Stimulated activated CD8-positive, alpha-beta memory T cell treated with anti-CD3 and anti-CD28 coated beads, Interleukin-2, amount 100 ng/mL, for 48 hours (primary cell): ENCODE measurements at regions not wholly inside any gene's neighbourhood (a gene's known extent, or its start where the extent isn't known, plus 50 kb on each side); places are given as distances from the start of the nearest gene placed in this dataset.
"Not testable (repeated sequence)": the region's sequence is repeated elsewhere in the genome, so short reads cannot be mapped to it uniquely, and the experiment has no call there.

Source experiments
- DNase-seq, 2 donors: peaks; one replicate each; pipeline ENCODE4 v3.0.0-alpha.2; 2020; ENCODE audit warnings: low read depth in 2 of 2

- DNase-seq = no peak
Measured at GRCh38 chr13:81565849-81566248, 1224.9 kb upstream of the SPRY2 start.

- no peak for DNase-seq
Measured at GRCh38 chr13:81563091-81563490, 1222.2 kb upstream of the SPRY2 start.

DNA sequence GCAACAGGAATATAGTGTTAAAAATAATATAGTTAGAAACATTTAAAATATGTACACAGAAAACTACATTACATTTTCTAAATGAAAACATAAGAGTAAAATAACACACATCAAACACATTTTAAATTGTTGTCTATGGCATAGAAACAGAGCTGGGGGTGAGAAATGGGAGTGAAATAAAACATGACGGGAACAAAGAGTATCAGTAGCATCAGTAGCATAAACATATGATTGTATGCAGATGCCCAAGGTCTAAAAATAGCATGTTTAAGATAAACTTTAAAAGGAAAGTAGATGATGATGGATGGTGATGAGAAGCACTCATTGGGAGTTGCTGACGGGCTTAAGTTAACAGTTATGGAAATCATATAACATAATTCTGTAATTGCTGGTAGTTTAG, 1221.7 kb upstream of the SPRY2 start:
- no peak for DNase-seq

DNA sequence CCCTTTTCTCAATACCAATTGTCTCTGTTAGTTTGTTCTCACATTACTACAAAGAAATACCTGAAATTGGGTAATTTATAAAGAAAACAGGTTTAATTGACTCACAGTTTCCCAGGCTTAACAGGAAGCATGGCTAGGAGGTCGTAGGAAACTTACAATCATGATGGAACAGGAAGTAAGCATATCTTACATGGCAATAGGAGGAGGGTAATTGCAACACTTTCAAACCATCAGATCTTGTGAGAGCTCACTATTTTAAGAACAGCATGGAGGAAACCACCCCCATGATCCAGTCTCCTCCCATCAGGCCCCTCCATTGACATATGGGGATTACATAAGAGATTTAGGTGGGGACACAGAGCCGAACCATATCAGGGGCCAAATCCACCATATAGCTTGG, 1210.1 kb upstream of the SPRY2 start:
- DNase-seq = no peak

DNA sequence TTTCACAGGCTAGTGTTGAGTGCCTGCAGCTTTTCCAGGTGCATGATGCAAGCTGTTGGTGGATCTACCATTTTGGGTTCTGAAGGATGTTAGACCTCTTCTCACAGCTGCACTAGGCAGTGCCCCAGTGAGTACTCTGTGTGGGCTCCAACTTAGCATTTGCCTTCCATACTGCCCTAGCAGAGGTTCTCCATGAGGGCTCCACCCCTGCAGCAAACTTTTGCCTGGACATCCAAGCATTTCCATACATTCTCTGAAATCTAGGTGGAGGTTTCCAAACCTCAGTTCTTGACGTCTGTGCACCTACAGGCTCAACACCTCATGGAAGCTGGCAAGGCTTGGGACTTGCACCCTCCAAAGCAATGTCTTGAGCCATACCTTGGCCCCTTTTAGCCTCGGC, 1205.4 kb upstream of the SPRY2 start:
- DNase-seq = not testable (repeated sequence)

GRCh38 chr13:81540777-81541176, 1199.9 kb upstream of the SPRY2 start:
- no peak for DNase-seq

DNA sequence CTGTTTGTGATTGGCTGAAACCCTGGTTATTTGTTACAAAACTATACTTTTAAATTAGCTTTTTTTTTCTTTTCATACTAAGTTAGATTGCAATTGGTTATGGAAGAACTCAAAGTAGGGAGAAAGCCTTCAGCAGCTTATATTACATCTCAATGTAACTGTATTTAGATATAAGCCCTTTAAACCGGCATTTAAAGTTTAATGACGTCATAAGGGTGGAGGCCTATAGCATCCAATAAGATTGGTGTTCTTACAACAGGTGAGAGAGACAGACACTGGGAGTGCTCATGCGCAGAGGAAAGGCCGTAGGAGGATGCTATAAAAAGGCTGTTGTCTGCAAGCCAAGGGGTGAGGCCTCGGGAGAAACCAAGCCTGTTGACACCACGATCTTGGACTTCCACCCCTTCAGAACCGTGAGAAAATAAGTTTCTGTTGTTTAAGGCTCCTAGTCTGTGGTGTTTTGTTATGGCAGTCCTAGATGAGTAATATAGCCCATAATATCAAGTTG, 1198.8 kb upstream of the SPRY2 start:
- no peak for DNase-seq

- DNase-seq = no peak
Measured at GRCh38 chr13:81498969-81499368, 1158.0 kb upstream of the SPRY2 start.

DNA sequence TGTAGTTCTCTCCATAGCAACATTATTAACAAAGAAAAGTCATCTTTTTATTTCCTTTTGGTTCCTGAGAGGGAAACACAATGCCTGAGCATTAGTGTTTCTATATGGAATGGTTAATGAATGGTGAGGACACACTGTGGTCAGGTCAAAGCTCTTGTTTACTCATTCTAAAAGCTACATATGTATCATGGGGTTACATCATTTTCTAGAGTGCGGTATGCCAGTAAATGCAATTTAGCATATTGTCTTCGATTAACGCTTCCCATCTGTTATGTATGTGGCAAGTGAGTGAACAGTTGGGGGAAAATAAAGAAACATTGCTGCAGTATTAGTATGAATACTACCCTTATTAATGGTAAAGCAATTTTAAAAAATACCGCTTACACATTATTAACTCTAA, 1152.2 kb upstream of the SPRY2 start:
- no peak for DNase-seq

- no peak for DNase-seq
Measured at GRCh38 chr13:81492449-81492848, 1151.5 kb upstream of the SPRY2 start.

DNA sequence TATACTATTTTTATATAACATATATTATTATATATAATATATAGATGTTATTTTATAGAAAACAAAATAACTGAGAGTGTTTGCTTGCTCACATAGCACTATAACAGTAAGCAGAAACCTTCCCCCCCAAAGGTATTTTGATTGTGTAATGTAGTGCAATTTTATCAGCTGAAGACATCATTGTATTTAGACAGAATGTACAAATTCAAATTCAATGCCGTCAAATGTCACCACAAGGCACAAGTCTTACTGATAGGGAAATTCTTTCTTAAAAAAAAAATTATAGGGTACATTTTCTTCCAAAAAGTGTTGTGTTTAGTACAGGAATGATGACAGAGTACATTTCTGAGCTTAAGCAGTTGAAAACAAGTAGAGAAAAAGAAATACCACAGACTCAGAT, 1147.1 kb upstream of the SPRY2 start:
- DNase-seq = no peak

GRCh38 chr13:81487151-81487550, 1146.2 kb upstream of the SPRY2 start:
- no peak for DNase-seq

GRCh38 chr13:81480634-81481033, 1139.7 kb upstream of the SPRY2 start:
- no peak for DNase-seq

GRCh38 chr13:81473366-81473899, 1132.5 kb upstream of the SPRY2 start:
- no peak for DNase-seq

DNA sequence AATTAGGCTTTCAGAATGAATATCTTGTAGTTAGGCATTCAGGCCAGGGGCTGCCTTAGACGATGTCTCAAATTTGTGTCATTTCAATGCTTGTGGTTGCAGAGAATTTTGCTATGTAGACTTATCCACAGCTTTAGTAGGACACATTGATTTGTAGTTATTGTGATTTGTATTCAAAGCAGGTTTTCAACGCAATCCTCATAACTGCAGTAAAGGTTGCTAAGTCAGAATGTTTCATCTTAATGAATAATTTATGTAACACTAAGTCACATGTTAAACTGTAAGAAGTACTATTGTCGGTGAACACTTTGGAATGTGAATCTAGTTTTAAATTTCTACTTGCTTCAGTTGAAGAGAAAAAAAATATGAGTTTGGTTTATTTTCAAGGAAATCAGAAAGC, 1117.2 kb upstream of the SPRY2 start:
- no peak for DNase-seq

- DNase-seq = no peak
Measured at GRCh38 chr13:81446441-81446840, 1105.5 kb upstream of the SPRY2 start.

- no peak for DNase-seq
Measured at GRCh38 chr13:81442904-81443303, 1102.0 kb upstream of the SPRY2 start.

DNA sequence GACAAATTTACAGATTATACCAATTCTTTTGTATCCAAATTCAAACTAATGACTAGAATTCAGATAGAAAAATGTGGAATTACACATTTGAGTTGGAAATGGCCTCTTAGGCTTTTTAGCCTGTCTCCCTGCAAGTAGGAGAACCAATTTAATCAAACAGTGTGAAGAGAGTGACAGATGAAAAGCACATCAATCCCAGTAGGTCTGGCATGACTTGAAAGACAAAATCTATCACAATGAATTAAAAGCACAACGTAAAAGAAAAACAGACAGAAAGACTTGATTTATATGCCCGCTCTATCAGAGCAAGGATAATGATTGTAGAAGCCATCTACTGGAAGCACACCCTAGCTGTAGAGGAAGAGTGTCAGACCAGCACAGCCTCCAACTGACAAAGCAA, 1084.4 kb upstream of the SPRY2 start:
- DNase-seq = no peak

DNA sequence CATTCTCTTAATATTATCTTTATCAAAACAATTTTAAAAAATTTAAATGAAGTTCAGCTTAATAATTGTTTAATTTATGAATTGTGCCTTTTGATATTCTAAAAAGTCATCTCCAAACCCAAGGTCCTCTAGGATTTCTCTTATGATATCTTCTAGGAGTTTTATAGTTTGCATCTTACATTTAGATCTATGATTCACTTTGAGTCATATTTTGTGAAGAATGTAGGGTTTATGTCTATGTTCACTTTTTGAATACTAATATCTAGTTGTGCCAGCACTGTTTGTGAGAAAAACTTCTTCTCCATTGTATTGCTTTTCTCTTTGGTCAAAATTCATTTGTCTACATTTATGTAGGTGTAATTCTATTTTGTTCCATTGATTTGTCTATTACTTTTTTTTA, 1068.4 kb upstream of the SPRY2 start:
- no peak for DNase-seq

DNA sequence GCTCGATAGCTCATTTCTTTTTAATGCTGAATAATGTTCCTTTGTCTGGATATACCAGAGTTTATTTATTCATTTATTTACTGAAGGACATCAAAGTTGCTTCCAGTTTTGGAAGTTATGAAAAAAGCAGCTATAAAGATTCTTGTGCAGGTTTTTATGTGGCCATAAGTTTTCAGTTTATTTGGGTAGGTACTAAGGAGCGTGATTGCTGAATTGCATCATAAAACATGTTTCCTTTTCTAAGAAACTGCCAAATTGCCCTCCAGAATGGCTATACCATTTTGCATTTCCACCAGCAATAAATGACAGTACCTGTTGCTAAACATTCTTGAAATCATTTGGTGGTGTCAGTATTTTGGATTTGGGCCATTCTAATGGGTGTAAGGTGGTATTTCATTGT, 1067.7 kb upstream of the SPRY2 start:
- DNase-seq = no peak

DNA sequence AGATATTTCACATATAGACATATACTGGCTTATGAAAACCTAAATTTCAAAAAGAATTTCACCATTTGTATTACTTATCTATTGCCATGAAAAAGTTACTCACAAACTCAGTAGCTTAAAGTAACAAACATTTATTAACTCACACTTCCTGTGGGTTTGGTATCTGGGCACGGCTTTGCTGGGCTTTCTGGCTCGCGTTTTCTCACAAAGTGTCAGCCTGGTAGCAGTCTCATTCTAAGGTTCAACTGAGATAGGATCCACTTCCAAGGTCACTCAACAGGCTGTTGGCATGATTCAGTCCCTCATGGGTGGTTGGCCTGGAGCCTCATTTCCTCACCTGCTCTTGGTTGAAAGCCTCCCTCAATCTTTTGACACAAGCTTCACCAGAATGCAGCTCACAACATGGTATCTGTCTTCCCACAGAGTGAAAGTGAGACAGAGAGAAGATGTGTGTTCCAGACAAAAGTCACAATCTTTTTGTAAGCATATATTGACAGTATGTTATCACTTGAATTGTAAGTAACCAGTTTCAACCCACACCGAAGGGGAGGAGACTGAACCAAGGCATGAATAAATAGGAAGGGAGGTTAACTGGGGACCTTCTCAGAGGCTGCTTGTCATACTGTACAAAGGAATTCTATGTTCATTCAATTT, 1065.8 kb upstream of the SPRY2 start:
- DNase-seq = no peak

DNA sequence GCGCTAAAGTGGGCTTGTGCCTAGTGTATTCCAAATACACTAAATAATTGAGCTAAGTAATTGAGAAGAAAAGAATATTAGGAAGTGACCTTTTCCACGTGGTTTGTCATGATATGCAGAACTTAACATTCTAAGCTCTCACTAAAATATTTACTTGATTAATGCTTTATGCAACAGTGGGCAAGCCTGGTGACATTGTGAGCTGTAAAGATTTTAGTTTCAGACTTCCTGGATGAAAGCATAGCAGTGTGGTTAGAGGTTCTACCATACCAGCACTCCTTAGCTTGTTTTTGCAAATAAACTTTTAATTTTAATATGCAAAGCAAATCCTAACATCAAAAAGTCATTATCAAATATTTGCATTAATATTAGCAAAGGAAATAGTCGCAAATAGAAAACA, 1065.1 kb upstream of the SPRY2 start:
- DNase-seq = no peak

GRCh38 chr13:81396192-81396591, 1055.3 kb upstream of the SPRY2 start:
- DNase-seq = no peak

DNA sequence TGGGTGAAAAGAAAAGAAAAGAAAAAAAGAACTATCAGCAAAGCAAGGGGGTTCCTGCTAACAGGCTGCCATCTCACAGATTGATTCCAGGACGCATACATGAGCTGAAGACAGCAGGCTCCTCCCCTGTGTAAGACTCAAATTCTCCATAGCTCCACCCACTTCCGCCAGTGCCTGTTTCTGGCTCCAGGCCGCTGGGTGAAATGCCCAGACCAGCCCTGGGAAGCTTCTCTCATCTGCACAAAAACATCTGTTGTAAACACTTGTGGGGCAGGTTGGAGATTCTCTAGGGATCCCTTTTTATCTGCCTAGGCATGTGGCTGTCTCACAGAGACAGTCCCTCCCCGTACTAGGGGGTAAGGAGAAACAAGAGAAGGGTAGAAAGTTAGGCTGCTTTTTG, 1054.4 kb upstream of the SPRY2 start:
- DNase-seq = no peak
